Nucleus accumbens (tissue), 56 donors: ENCODE measurements at regions not wholly inside any gene's neighbourhood (a gene's known extent, or its start where the extent isn't known, plus 50 kb on each side); places are given as distances from the start of the nearest gene placed in this dataset.

ENCODE experiments used
- DNase-seq, 56 donors: peaks; one replicate each; lab custom pipeline; 2025; lab: John Stamatoyannopoulos, UW

DNA sequence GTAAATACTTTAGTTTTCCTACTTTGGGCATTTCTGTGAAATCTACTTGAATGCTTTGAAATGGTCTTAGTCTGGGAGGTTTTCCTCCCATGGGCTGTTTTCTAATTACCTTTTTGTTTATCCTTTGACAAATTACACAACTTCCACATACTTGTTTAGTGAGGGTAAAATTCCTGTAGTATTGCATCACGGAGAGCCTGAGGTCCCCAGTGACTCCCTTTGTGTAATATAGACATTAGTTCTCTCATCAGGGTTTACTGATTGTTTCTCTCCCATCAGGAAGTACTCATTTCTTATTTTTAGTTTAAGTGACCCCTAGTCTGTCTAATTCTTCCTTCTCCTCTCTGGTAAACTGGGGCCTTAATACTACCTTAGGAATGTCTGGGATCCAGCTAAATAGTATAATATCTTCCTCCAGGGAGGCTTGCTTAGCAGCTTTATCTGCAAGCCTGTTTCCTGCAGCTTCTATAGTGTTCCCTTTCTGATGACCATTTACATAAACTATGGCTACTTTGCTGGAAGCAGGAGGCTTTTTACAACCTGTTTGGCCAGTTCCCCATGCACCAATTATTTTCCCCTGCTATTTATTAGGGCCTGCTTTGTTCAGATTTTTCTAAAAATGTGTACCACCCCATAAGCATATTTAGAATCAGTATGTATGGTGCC is 87.2 kb upstream of the XCR1 start:
- no peak for DNase-seq

DNA sequence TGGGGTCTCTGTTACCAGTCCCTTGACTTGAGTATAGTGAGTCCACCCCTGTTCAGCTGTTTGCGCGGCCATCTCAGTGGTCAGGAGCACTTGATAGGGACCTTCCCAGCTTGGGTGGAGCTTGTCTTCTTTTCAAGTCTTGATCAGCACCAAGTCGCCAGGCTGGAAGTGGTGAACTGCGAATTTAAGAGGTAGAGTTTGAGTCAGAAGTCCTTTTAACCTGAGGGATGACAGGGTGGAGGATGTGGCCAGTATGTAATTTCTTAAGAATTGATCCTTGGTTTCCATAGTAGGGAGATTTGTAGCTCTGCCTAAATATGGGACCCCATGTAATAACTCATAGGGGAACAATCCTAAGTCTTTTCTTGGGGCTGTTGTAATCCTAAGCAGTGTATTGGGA is 86.3 kb upstream of the XCR1 start:
- DNase-seq, result no peak

DNA sequence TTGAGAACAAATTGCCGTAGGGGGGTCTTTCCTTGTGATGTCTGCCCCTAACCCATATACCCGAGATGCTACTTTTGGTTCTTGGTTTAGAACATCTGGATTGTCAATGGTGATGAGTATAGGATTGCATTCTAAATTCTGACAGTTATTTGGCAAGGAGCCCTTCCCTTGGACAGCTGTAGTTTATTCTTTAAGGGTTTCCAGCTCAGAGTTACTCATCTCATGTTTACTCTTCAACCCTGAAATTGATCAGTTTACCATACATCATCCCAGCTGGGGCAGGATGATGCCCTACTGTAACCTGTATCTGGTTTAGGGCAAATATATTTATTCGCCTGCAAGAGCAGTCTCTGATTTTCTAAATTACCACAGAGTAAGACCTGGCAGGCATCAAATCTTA is 85.7 kb upstream of the XCR1 start:
- DNase-seq, result no peak

DNA sequence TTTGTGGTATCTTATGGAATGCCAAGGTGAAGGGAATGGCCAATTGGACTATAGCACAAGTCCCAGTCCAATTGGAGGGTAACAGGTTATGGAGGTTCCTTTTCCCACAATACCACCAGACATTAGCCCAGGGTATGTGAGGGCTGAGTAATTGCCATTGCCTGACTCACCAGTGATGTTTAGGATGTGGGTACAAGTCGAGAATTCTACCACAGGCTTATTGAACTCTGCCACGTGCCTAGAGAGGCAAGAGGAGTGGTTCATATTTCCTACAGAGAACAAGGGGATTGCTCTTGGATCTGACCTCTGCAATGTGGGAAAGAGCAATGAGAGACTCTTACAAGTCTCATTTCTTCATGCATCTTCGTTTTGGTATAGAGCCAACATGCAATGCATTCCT is 85.0 kb upstream of the XCR1 start:
- no peak for DNase-seq

DNA sequence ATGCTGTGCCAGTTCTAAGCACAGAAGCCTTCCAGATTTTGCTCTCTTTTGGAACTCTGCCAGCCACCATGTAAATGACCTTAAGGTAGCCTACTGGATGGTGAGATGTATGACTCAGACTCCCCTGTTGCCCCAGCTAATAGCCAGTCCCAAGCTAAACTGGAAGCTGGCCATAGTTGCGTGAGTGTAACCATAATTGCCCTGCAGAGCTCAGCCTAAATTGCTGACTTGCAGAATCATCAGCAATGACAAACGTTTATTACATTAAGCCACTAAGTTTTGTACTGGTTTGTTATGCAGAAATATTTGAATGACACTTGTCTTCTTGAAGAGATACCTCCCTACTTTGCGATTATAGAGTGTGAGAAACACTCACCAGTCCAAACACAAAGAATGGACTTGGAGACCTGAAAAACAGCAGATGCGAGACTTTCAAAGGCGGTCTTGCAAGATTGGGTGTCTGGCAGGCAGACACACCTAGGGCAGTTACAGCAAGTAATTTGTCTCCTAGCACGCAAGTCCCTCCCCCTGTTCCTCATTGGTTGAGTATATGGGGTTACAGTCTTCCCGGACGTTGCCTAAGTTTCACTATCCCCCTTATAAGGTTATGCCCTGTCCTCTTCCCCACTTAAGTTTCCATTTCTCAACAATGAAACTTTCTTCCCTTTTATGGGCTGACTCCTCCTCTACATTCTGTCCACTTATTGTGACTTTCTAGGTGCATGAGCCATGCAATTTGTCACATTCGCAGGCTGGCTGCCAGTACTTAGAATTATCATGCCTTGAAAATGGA is 83.6 kb upstream of the XCR1 start:
- DNase-seq, result peak in 4 of 56 donors; percentile 4 to 36 (median 15)

DNA sequence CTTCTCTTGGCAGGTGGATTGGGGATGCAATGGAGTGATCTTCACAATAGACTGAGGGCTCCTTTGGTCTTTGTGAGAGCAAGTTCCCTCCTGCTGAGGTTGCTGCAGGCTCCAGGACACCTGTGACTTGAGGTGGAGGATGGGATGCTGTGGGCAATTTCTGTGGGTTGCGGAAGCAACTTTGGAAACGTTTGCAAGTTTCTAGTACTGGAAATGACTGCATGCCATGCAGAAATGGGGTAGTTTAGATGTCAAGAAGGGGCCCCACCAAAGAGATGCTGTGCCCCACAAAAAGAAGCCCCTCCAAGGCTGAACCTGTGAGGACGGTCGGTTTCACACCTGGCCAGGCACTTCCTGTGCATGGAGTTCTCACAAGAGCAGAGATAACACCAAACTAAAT is 80.4 kb upstream of the XCR1 start:
- DNase-seq, result no peak

DNA sequence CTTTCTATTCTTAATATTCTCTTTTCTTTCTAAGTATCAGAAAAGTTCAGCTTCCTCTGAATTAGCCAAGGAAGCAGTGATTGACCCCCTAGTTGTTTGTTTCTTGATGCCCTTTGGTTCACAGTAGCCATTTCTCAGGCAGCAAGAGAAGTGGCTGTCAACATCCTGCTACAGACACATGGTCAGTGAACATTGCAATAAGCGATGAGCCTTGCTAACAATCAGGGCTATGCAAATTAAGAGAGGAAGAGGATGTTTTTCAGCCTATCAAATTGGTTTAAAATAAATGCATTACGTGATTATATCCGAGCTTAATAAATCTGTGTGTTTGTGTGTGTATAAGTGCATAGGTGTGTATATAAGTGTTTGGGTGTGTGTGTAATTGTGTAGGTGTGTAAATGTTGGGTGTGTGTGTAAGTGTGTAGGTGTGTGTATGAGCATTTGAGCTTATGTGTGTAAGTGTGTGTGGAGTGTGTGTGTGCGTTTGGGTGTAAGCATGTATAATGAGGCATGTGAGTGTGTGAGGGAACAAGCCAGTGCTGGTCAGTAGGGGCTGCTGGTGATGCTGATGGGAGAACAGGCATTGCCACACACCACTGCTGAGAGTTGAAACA is 78.1 kb upstream of the XCR1 start:
- DNase-seq, result no peak

DNA sequence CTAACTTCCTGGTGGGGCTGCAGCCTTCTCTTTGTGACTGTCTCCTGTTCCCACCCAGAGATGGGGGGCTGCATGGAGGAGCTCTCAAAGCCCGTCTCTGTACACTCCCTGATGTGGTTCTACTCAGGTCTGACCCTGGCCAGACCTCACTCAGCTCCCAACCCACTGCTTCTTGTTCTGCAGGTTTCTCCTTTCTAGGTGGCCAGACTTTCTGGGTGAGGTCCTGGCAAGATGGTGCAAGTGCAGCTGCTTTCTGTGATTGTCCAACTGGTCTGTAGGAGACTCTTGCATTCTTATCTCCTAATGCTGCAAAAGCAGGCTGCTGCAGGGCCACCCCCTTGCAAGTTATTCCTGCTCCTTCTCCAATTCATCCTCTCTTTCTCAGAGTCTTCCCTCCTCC is 77.4 kb upstream of the XCR1 start:
- no peak for DNase-seq

DNA sequence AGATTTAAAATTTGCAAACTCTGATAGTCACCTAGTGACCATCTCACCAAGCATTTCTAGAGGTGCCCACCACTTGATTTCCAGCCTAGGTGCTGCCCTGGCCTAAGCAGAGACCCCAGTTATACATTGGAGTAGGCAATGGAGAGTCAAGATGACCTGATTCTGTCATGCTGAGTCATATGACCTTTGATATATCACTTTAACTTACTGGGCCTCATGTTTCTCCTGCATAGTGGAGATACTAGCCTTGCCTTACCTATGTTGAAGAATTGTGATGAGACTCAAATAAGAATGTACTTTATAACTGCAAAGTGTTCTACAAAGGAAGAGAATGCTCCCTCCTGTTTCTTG is 75.5 kb upstream of the XCR1 start:
- DNase-seq, result no peak

DNA sequence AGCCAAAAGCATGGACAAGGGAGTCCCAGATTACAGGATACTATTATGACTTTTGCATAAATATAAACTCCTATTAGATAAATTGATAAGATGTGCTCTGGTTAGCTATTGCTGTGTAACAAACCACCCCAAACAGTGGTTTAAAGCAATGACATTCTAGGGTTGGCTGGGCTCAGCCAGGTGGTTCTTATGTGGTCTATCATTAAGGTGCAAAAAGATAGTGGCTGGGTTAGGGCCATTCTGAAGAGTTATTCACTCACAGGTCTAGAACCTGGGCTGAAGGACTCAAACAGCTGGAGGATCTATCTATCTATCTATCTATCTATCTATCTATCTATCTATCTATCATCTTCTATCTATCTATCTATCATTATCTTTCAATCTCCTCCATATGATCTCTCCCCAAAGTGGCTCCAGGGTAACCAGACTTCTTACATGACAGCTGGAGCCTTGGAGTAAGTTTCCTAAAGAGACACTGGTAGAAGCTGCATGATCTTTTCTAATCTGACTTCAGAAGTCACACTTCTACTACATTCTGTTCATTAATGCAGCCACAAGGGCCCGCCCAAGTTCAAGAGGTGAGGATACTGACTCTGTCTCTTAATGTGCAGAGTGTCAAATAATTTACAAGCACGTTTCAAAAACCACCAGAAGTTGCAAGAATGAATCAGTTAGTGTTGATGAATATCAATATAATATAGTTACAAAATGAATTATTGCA is 74.9 kb upstream of the XCR1 start:
- DNase-seq, result no peak

DNA sequence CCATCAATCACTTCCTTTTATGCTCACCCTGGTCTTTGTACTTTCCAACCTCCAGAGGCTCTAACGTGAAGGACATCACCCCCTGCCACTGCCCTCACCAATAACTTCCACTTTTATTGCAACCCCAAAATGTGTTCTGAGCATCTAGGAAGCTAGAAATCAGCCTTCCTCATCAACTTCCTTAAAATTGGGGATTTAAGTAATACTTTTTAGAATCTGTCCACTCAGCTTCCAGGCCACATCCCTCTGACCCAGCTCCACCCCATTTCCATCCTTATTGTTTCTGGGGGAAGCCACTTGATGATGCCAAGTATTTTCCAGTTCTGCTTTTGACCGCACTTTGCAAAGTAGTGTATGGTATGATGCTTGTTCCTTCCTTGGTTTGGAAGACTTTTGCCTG is 73.5 kb upstream of the XCR1 start:
- DNase-seq, result peak in 1 of 56 donors; percentile 2

DNA sequence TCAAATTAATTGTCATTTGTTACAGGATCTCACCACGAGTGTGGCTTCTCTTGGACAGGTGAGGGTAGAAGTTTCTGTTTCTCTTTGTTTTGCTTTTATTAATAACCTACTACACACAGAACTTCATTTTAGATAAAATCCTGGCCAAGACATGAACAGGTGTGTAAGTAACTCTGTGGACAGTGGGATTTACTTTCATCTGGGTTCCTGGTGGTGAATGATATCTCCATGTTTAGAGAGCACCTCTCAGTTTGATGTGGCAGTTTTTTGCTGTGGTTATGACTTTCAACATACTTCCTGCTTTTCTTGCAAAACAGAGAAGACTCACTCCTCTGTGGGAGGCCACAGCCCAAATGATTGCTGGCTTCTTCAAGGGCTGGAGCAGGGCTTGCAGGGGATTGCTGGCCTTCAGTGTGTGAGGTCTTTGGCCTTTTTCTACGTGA is 71.1 kb upstream of the XCR1 start:
- DNase-seq, result peak in 2 of 56 donors; percentile 5 to 10

DNA sequence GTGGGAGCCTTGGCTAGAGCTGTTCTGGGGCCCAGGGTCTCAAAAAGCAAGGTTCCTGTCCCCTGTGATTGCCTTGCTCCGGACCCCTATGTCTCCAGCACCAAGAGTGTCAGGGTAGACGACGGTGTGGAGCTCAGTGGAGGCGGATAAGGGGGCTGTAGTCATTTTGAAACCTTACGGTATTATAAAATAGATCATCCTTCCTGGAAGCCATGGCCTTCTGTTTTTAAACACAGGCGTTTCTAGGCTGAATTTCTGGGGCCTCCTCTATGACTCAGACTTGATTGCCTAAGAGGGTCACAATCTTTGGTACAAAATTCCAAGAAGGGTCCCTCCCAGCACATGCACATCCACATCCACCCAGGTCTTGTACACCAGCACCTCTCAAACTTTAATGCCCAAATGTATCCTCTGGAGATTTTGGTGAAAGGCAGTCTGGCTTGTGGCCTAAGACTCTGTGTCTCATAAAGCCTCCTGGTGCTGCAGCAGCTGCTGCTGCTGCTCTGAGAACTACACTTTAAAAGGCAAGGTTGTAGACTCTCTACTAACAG is 70.5 kb upstream of the XCR1 start:
- no peak for DNase-seq

DNA sequence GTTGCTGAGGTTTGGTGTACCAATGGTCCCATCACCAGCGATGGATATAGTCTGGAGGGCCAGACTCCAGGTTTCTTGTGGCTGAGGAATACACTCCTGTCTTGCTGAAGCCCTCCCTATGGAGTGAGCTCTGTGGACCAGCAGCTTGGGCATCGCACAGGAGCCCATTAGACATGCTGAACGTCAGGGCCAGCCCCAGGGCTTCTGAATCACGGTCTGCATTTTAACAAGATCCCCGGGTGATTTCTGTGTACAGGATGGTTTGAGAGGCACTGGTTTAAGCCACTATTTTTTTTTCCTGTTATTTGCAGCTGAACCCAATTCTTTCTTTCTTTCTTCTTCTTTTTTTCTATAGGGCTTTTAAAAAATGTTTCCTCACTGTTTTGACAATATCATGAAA is 69.5 kb upstream of the XCR1 start:
- DNase-seq, result no peak

DNA sequence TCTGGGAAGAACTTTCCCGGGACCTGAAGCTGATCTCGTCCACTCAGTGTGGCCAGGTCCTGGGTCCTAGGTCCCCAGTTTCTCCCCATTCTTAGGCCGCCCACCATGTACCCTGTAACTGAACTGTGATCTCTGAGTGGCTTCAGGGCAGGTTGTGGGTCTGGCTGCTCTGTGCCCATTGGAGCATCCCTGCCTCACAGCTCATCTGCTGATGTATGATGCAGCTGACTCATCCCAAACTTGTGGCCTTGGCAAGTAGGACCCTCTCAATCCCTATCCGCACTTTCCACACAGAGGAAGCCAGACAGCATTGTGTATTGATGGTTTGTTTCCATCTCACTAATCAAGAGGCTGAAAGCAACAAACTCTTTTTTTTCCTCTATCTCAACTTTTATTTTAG is 69.1 kb upstream of the XCR1 start:
- DNase-seq, result no peak

DNA sequence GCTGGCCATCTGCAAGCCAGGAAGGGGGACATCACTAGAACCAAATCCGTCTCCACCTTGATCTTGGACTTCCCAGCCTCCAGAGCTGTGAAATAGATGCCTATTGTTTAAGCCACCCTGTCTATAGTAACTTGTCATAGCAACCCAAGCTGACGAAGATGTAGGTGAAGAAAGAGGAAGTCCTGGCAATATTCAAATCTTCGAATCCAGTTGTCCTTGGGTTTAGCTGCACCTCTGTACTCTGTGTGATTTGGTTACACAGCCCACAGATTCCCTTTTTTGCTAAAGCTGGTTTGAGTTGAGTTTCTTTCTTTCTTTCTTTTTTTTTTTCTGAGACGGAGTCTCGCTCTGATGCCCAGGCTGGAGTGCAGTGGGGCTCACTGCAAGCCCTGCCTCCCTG is 68.0 kb upstream of the XCR1 start:
- no peak for DNase-seq

DNA sequence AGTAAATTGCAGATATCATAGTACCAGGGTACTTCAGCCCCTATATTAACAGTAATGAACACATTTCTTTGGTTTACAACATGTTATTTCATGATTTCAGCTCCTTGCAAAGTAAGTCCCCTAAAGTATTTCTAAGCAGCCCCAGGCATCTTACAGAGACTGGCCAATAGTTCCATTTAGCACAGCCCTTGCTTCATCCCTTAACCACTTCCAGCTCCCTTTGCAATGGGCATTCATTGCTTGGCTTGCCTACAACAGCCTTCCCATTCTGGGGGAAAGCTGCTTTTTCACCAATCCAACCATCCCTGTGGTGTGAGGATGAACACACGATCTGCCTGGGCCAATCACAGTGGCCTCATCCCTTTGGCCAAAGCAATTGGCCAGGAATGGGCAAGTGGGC is 67.2 kb upstream of the XCR1 start:
- no peak for DNase-seq

DNA sequence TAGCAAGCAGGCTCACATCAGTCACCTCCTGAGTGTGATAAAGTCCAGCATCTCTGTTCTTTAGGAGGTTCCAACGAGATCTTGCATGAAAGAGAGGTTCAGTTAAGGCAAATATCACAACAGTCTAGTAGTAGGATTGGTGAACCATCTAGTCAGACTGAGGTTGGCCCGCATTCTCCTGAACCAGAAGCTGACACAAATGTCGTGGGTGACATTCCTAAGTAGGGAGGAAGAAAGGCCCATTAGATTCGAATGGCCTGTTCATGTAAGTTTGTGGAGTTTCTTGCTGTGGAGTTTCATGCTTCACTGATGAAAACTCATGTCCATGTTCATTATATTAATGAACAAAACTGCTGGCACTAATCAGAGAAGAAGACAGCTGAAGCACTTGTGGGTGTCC is 66.7 kb upstream of the XCR1 start:
- no peak for DNase-seq

DNA sequence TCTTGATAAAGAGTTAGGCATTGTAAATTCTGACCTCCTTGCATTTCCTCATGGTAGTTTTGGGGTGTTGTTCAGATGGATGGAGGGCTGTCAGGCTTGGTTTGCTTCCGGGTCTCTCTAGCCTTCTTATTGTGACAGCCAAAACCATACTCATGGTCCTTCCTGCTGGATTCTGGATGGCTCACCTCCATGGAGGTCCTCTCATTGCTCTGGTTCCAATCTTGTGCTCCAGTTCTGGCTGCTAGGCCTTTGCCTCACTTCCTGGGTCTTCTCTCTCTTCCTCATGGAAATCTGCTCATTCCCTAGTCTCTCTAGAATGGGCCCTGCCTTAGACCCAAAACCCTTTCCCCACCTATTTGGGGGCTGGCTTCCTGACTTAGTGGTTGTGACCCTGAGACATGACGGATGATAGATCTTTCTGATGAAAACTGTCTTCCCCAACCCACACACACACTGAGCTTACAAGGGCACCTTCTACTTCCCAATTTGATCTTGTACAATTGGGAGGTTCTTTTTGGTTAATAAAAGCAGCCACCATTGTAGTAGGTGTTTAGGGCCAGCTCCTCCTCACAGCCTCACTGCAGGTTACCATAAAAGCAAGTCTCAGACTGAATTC is 66.2 kb upstream of the XCR1 start:
- no peak for DNase-seq

DNA sequence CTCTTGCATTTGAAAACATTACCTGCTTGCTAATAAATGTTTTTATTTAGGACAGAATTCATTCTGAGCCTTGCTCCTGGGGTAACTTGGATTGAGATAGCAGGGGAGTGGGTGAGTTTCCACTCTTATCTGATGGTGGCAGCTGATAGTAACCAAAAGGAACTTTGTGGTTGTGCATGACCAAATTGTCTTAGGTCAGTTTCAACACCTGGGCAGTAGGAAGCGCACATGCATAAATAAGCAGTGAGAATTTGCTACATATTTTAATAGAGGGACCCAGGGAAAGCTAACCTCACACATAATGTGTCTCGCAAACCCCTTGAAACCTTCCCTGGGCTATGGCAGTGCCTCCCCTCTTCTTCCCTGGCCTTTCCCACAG is 65.4 kb upstream of the XCR1 start:
- no peak for DNase-seq
